HuH-7.5 (cell line): ENCODE measurements at regions not wholly inside any gene's neighbourhood (a gene's known extent, or its start where the extent isn't known, plus 50 kb on each side); places are given as distances from the start of the nearest gene placed in this dataset.

Source experiments
- DNase-seq: peaks from one replicate; pipeline ENCODE4 v3.0.0; 2011; ENCODE audit warnings: low spot score

DNA sequence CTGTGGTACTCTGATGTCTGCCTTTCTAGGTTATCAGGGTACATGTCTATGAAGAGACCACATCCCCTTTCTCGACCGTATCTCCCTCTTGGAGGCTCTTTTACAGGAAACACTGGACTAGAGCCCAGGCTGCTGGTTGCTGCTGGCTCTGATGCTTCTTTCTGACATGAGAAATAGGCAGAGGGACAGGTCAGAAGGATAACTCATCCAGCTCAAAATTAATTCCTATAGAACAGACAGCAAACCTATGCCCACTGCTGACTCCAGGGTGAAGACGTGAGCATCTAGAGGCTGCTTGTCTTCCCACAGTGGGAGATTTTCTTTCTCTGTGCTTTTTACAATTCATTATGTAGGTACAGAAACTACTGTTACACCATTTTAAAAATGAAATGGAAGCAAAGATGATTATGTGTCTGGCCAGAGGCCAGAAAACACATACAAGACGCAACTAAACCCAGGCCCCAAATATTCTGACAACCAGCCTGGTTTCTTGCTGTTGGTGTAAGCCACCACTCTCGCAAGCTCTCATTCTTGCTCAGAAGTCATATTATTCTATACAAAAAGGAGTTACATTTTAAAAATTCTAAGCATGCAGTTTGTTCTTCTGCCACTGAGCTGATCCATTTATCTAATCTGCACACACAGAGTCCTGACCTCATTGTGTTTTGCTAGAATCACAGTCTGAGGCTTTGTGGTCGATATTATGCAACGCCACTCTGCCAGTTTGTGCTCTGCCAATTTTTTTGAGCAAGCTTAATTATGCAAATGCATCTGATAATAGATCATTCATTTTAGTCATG lies 424.3 kb downstream of the KIF20B start:
- no peak for DNase-seq

DNA sequence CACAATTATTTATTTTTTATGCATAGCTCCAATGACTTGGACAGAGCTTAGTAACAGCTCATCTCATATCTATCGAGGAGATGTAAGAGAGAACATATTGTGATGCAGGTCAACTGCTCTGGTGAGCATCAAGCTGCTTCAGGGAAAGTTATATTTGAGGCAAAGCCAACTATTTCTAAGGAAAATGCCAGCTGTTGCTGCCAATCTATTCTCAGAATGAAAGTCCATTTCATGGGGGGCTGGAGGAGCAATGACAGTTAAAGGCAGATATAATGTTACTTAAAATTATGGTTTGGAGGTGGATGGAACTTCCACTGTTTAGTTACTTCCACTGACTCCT lies 424.8 kb downstream of the KIF20B start:
- DNase-seq: no peak

DNA sequence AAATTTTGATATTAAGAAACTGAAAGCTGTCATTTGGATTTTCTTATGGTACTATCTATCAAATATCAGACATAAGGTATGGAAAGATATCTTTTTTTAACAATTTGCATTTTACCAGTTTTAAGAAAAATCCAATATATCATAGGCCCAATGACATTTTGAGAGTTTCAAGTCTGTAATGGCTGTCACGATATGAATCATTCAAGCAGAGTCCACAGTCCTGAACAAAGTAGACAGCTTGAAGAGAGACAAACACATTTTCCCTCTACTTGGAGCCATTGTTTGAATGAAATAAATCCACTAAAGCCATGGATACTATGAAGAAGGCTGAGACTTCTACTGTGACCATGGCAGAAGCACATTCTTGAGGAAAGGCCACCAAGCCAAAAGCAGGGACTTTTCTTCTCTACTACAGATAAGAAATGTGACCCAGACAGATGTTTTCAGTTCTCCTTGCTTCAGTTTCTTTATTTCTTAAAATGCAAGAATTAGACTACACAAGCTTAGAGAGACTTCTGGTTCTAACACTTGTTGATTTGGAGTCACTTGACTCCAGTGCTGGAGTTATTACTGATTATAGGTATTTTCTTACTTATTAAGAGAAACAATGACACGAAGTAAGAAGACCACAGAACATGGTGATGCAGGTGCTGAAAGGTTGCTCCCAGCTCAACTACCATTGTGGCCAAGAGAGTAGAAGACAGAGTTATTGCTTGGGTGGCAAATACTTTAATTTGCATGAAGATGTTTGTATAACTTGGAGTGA lies 429.1 kb downstream of the KIF20B start:
- DNase-seq: no peak

DNA sequence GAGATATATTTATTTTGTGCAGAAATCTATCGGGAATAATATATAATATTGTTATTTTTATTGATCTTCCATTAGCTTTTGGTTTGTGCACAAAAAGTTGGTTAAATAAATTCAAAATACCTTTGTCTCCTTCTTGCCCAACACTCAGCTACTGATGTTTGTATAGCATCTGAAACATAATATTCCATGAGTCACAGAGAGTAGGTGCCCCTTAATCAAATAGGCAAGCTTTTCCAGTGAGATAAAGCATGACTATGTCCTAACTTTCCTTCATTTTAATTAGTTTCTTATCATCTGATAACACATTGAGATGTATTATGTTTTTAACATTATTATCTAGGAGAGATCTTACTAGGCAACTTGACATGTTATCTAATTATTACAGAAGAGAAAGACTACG lies 432.2 kb downstream of the KIF20B start:
- no peak for DNase-seq

DNA sequence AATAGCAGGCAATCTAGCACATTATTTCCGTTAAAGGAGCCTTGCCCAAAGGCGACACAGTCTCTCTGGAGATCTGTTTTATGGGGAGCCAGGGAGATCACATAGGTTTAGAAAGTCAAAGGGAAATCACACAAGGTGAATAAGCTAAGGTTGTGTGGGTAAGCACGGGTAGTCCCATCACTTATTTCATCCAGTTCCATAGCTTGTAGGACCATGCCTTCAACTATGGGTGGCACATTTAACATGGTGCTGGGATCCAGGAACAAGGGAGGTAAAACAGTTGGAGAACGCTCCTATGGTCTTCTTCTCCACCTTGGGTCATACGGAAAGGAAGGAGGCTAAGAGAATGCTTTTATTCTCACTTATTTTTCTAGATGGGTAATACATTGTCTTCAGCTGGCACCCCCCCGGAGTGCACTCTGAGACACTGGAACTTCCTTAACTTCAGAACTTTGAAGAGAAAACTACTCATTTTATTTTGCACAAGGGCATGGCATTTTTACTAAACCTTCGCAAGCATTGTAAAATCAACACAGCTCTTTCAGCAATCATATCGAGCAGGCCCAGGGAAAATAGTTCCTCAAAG lies 435.4 kb downstream of the KIF20B start:
- DNase-seq: no peak

DNA sequence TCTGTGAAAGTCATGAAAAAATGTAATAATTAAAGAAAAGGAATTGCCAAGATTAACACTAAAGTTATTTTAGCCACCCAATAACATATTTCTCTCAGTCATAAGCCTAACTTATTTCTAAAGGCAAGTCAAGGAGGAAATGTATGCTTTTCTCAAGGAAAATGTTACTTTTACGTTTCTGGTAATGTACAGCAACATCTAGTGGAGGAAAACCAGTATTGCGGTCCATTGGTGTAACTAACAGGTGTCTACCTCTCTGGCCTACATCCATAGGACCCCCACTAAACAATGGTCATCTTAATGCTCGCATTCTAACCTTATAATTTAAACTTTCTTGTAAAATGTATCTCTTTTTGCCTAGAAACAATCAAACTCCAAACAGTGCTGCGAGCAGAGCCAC lies 437.5 kb downstream of the KIF20B start:
- no peak for DNase-seq

DNA sequence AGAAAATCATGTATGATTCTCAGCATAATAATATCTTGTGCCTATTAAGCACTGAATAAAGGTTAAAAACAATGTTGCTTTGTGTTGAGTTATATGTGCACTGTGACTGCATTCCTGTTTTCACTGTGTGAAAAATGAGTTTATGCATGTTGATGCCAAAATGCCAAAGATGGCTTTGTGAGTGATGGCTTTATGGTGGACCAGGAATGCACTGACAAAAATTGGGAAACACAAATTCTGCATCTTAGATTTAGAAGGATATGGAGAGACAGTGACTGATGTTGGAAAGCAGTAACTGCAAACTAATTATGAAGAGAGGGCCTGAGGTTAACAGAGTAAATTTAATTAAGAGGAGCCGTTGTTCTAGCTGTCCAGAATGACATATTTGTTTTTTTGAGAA lies 440.4 kb downstream of the KIF20B start:
- DNase-seq: no peak

DNA sequence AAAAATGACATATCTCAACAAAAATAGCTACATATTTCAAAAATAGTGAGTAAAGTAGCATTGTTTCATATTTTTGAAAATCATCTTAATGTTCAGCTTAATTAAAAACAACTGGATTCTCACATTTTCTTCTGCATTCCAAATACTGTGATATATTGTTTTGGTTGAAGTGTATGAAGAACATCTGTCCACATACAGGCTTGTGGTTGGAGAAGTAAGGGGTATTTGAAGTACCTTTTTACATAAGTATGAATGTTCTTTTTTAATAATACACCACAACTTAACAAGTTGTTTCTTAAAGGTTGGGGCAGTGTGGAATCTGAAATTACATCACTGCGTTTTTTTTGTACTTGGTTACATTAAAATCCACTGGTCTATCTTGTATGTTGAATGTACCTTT lies 442.5 kb downstream of the KIF20B start:
- no peak for DNase-seq

DNA sequence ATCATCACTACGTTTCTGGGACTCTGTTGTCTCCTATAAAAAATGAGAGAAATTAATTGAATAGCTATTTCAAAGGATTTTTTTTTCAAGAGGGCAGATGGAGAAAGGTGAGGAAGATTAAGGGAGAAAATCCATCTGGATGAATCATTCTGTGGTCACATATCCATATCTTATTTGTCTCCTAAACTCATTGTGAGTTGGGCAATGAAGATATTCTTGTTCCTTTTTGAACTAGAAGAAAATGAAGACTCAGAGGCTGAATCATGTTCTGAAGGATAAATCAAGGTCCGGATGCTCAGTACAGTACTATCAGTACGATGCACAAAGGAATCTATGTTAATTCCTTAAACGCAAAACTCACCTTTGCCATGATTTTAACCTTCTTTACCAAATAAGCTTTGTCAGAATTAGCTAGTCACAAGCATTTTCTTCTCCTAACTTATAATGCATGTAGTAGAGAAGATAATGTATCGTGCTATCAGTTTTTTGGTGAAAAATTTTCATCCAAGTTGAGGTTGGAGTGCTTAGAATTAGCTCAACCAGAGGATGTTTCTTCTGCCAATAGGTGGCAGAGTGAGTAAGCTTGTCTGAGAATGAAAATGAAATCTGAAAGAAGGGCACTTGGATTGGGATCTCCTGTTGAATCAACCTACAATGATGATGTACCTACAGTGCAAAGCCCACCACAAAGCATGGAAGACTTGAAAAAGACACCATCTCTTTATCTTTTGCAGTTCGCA lies 446.9 kb downstream of the KIF20B start:
- no peak for DNase-seq

DNA sequence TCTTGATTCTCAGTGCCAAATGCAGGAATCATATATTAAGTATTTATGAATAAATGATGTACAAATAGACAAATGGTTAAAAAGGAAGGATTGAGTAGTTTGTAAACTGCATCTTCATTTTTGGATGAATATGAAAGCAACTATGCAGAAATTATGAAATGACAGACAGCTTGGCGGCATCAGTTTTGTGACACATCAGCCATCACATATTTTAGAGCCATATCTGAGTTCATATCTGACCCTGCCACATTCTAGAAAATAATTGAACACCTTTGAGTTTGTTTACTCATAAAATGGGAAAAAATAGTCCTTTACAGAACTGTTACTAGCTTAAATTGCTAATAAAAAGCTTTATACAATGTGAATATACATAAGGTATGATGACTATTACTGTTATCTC lies 448.2 kb downstream of the KIF20B start:
- DNase-seq: no peak

DNA sequence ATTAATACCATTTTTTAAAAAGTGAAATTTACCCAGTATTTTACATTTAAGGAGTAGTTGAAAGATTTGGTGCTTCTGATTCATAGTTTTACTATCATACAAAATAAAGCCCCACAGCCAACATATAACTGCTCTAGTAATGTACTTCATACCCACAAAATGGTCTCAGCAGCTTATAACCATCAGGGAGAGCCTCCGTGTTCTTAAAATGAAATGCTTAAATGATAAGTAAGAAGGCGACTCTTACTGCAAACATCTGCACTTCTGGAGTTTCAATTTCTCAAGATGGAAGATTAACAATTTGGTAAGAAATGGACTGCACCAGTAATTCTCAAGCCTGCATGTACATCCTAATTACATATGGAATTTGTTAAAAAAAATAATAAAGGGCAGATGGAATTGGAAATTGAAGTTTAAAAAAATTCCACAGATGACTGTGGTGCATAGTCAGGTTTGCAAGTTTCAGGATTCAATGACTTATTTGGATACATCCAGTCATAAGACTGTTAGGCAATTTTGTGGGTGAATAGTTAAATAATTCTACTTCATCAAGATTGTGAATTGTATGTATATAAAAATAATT lies 461.0 kb downstream of the KIF20B start:
- no peak for DNase-seq

DNA sequence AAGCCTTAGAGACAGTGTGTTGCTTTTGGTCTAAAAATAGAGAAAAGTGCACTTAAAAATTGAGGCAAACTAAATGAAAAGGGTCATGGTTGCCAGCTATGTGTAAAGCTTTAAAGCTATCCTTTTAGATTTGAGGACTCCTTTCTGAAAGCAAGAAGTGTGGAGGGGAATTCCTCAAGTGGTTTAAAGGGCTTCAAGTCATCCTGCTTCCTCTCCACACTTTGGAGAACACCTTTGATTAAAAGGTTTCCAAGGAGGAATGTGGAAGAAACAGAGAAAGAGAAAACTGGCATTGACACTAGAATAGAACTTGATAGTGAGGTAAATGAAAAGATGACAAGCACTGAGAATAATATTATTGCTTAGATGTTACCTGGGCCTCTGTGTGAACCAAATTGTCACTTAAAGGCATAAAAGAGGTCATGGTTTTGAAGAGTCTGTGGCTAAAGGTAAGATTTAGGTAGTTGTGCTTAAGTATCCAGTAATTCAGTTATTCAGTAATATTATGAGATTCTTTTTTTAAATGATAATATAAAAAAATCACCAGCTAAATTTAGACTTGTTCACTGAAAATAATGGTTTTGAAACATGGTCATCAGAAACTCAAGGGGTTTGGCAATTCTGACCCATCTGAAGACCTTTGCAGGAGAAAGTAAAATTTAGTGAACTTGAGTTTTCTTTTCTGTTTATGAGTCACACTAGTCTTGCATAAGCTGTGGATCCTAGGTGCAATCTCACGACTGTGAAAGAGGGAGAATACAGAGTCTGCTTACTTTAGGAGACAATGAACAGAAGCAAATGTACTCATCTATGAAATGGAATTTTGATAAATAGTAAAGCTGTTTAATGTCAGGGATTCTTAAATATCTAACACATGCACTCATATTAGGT lies 466.0 kb downstream of the KIF20B start:
- no peak for DNase-seq

DNA sequence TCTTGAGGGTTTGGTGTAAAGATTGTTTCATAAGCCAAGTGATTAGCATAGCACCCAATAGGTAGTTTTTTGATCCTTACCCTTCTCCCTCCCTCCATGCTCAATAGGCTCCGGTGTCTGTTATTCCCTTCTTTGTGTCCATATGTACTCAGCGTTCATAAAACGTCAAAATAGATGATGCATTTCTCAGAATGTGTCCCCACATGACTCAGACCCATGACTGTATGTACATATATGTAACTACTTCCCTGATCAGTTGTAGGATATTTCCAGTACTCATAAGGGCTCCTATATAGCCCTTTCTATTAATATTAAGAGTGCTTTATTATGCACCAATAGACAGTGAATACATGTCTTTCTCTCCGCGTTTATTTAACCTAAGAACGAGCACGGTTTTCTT lies 466.9 kb downstream of the KIF20B start:
- no peak for DNase-seq

DNA sequence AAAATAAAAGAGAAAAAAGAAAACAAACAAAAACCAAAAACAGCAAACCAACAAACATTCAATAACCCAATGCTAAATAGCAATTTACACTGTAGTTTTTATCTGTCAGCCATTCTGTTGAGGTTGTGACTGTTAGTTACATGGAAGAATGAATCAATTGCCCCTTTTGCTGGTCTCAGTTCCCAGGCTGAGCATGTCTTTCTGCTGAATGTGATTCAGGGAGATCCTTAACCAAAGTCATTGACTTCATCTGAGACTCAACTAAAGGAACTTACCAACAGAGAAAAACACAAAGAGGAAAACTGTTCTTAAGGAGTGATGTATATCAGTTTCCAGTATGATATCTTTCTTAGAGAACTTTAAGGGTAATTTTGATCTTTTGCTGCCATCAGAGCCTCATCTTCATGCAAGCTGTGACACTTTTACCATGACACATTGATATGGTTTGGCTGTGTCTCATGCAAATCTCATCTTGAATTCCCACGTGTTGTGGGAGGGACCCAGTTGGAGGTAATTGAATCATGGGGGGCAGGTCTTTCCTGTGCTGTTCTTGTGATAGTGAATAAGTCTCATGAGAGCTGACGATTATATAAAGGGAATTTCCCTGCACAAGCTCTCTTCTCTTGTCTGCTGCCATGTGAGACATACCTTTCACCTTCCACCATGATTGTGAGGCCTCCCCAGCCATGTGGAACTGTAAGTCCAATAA lies 469.8 kb downstream of the KIF20B start:
- DNase-seq: no peak

DNA sequence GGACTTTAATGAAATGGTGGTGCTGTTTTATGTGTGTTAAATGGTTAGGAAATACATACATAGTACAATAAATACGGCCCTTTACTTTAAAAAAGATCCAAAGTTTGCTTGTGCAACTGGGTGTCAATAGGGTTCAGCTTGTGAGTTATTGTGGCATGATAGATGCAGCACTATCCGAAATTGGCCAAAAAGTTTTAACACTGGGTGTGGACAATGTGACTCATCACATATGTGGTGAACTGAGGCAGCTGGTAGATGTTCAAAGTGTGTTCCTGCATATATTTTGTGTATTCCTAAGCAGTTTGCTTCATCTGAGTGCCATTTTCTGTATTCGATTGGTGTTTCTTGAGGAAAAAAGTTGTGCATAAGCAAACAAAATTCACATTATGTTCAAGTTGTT lies 473.1 kb downstream of the KIF20B start:
- DNase-seq: no peak

DNA sequence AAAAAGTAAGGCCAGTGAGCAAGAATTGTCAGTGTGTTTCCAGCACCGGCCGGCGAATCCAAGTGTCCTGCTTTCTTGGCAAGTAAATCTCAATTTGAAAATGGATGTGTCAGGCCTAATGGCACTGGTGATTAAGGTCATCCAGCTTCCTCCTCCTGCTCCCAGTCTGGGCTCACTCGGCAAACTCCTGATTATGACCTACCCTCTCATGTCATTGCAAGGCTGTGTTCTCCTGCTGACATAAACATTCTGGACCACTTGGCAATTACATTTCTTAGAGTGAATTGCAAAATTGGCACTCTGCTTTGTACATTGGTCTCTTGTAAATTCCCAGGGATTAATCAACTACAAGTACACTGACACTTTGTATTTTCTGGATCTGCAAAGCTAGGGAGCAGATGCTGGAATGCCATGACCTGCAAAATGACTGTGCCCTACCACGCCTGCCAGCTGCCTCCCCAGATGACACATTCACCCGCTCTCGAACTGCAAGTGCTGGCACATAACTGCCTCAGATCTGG lies 473.8 kb downstream of the KIF20B start:
- DNase-seq: no peak

DNA sequence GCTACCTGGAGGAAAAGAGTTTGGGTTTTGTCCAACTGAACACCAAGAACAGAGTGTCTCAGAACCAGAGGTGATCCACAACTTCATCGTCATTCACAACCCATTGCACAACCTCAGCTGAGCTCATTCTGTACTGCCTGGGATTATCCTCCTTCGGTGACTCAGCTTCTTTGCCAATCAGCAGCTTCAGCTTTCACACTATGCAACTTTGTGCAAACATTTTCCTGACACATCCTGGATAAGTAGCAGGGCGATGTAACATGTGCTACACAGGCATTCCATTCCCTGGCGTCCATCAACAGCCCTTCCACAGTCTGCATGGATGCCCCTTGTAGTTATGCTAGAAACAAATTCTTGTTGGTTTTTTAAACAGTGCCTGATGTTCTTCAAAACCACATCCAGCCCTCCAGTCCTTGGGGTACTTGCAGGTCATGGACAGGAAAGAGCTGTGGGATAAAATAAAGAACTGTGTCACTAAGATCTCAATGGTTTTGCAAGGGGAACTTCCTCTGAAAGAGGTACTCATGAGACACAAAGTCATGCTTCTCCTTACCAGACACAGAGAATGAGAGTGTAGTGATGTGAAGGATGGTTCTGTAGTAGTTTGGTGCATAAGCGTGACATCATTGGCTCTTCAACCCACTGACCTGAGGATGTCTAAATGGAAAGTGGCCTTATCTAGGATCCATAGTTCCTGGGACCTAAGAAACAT lies 478.5 kb downstream of the KIF20B start:
- DNase-seq: no peak

DNA sequence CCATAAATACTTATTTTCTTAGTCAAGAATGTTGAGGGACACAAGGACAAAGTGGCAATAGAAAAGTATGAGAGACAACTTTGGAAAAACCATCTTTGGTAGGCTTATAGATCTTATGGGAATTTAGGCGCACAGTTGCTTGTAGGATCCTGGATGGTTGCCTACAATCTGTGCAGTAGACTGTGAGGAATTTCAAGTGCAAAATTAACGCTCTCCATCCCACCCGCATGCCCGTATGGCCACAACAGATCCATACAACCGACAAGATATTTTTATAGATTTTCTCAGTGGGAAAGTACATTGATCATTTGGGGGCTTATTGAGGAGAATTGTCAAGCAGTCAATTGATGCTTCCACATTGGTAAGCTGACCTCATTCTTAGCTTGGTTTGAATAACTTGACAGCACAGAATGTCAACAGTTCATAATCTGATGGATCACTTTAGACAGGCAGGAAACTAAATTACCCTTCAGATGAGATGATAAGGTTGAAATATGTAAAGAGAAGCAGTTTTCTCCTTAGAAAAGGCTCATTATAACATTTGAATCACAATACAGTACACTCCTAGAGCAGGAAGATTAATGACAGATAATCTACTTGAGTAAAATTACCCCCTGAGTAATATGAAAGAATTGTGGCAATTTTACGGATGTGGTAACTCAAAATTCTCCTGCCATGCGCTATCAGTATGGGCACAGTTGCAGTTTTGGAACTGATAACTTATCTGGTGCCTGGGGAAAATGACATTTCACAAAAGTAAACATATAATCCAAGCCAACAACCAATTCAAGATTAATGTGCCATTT lies 479.7 kb downstream of the KIF20B start:
- DNase-seq: no peak

DNA sequence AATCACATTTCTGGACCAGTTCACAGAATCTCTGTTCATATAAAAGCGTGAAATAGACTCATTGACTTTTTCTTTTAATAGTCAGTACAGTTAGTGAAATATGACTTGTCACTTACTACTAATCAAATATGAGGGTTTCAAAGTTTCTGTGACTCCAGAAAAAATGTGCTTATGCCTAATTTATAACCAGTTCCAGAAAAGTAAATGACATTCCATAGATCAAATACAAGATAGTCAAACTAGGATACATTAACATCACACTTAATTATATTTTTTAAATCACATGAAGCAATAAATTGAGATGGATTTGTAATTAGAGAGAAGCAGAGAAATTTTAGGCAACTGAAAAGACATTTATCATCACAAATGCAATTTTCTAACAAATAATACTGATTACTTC lies 491.4 kb downstream of the KIF20B start:
- no peak for DNase-seq
